ENCODE measurements at regions not wholly inside any gene's neighbourhood (a gene's known extent, or its start where the extent isn't known, plus 50 kb on each side); places are given as distances from the start of the nearest gene placed in this dataset.

GRCh38 chr3:29067007-29067406 lies 213.9 kb upstream of the RBMS3 start:
- DNase-seq: no peak

DNA sequence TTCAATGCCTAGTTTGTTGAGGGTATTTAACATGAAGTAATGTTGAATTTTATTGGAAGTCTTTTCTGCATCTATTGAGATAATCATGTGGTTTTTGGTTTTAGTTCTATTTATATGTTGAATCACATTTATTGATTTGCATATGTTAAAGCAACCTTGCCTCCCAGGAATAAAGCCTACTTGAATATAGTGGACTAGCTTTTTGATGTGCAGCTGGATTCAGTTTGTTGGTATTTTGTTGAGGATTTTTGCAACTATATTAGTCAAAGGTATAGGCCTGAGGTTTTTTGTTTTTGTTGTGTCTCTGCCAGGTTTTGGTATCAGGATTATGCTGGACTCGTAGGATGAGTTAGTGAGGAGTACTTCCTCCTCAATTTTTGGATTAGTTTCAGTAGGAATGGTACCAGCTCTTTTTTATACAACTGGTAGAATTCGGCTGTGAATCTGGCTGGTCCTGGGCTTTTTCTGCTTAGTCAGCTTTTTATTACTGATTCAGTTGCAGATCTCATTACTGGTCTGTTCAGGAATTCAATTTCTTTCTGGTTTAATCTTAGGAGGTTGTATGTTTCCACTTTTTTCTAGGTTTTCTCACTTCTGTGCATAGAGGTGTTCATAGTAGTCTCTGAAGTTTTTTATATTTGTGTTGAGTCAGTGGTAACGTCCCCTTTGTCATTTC lies 209.8 kb upstream of the RBMS3 start:
- DNase-seq: no peak

GRCh38 chr3:29072611-29073010 lies 208.3 kb upstream of the RBMS3 start:
- no peak for DNase-seq

- DNase-seq: no peak
These were observed 203.5 kb upstream of the RBMS3 start for GRCh38 chr3:29077356-29077755.

GRCh38 chr3:29079358-29079757 lies 201.5 kb upstream of the RBMS3 start:
- no peak for DNase-seq

DNA sequence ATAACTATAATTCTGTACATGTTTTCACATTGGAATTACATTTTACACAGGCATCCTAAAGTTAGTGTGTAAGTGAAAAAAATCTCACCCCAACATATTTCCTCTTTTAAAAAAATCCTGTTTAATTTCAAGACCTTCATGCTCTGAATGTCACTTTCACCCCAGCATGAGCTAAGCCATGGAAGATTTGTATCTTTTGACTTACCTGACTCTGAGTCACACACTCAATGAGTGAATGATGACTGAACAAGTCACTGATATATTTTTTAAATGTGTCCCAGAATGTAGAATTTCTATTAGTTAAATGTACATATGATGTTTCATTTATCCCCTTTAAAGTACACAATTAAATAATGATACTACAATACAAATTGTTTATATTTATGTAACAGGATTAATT lies 199.9 kb upstream of the RBMS3 start:
- no peak for DNase-seq

- no peak for DNase-seq
These were observed 197.8 kb upstream of the RBMS3 start for GRCh38 chr3:29083081-29083480.

DNA sequence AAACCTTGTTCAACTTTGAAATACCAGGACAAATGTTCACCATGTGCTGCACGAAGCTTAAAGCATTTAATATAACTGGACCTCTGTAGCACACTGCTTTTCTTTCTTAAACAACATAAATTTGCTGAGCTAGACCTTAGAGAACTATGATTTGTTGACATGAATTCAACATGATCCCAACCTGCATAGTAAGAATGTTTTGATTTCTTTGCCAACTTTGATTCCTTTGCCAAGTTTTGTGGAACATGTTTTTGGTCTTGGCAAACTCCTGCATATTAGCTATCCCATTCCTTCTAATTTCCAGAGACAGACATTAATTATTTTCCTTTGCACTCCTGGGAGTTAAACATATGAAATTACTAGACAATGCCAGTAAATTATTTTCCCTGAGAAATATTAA lies 197.2 kb upstream of the RBMS3 start:
- no peak for DNase-seq

DNA sequence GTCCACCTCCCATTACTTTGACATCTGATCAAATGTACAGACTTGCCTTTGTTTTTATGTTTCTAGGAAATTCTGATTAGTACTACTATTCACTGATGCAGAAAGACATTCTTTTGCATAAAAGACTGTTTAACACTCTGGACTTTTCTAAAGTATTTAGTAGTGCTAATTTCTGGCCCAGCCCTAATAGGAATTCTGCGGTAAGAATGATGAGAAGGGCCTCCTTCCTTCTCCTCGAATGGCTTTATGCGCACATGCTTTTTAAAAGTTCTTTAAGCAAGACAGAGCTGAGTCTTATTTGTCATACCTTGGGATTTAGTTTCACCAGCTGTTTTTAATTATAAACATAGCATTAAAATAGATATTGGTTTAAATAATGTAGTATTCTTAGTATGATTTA lies 192.3 kb upstream of the RBMS3 start:
- no peak for DNase-seq

DNA sequence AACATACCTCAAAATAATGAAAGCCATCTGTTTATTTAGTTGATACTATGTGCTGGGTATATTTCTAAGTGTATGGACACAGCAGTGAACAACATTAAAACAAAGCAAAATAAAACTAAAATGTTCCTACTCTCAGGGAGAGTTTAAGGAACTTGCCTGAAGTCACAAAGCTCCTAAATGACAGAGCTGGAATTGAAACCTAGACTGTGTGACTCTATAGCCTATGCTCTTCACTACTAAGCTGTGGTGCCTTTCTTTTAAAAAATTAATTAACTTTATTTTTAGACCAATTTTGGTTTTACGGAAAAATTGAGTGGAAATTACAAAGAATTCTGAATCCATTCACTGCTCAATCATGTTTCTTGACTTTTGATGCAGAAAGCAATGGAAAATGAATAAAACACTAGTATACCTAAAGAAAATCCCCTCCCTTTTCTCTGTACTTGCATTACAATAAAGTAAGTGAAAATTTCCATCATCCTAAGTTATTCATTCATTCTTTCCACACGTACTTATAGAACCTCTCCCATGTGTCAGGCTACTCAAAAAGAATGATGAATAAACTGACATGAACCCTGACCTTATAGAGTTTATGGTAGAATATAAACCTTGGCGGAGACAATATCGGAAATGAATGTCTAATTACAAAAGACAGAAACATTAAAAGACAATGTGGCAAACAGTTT lies 189.8 kb upstream of the RBMS3 start:
- DNase-seq: no peak

DNA sequence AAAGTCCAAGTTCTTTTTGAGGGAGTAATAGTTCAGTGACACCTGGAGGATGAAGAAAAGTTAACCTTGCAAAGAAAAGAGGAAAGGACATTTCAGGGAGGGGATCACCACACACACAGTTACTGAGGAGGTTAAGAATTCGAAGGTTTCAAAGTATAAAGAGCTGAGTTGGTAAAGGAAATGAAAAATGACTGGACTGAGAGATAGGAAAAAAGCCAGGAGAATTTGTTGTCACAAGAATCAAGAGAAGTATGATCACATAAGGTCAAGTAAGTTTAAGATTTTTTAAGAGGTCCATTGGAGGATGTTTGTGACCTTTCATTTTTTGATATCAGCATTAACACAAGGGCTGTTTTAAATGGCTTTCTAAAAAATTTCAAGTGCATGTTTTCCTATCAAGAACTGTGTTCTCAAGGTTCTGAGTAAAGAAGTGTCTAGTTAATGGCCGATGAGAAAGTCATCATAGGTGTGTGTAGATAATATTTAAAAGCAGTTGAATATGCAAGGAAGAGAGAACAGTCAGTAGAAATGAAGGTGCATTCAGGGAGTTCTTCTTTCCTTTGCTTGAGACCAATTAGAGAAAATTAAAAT lies 189.2 kb upstream of the RBMS3 start:
- DNase-seq: no peak

DNA sequence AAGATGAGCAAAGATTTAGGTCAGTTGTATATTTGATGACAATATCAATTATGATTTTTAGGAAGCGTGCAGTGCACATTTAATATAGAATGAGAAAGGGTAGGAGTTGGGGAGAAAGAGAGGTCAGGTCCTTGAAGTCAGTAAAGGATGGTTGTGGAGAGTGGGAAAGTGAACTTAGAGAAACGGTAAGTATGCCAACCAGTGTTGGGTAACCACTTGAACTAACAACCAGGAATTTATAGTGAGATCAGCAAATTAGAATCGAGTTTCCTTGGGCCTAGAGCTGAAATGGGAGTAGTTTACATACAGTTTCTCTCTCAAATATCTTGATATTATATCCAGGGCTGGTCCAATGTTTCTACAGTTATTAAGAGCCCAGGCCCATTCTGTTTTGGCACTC lies 188.5 kb upstream of the RBMS3 start:
- DNase-seq: no peak

DNA sequence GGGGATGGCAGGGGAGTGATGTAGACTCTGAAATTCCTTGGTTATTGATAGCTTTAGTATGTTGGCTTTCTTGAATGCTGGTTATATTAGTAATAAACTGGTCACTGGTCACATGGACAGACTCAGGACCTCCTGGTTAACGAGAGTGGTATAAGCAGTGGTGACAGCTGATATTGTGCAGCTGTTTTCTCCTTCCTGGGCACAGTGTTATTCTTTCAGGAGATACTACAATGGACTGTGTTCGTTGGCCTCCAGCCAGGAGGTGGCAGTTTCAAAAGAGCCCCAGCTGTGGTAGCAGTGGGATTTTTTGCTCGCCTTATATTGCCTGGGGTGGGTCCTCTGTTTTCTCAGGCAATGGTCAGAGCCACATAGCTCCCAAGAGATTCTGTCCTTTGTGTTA lies 181.6 kb upstream of the RBMS3 start:
- no peak for DNase-seq

DNA sequence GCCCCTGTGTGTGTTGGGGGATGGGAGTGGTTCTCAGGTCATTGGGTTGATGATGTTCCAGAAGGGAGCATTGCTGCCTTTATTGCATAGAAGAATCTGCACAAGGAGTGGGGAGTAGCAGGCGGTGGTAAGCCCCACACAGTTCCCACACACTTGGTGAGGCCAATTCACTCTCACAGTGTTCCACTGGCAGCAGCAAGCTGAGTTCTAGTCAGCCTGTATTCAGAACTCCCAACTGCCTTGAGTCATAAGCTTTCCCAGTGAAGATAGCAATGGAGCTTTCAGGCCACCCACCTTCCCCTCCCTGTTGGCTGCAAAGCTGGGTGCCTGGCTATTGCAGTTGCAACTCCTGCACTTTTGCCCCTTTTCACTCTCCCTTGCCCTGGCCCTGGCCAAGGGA lies 181.1 kb upstream of the RBMS3 start:
- no peak for DNase-seq

- DNase-seq: no peak
These were observed 180.6 kb upstream of the RBMS3 start for GRCh38 chr3:29100292-29100691.

GRCh38 chr3:29128001-29128400 lies 152.9 kb upstream of the RBMS3 start:
- no peak for DNase-seq

GRCh38 chr3:29137601-29138000 lies 143.3 kb upstream of the RBMS3 start:
- no peak for DNase-seq

GRCh38 chr3:29138171-29138570 lies 142.7 kb upstream of the RBMS3 start:
- no peak for DNase-seq

- DNase-seq: no peak
These were observed 140.2 kb upstream of the RBMS3 start for GRCh38 chr3:29140666-29141065.

- no peak for DNase-seq
These were observed 139.5 kb upstream of the RBMS3 start for GRCh38 chr3:29141197-29141917.

GRCh38 chr3:29141918-29142275 lies 139.0 kb upstream of the RBMS3 start:
- DNase-seq: no peak

DNA sequence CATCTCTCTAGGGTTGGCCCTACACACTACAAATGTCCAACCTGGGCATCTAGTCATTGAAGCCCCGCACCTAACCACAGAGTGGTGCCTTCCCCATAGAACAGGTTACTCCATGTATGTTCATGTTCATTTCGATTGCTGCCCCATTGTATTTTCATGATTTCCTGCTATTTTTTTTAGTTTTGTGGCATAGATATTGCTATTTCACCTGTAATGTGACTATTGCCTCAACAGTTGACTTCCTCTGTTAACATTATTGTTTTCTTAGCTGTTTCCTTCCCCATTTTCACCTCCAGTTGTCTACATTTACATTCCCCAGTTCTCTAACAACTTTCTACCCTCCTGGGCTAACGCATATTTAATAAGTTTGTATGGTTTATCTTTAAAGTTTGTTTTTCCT lies 137.7 kb upstream of the RBMS3 start:
- DNase-seq: no peak

- no peak for DNase-seq
These were observed 136.5 kb upstream of the RBMS3 start for GRCh38 chr3:29144361-29144760.

GRCh38 chr3:29144807-29145206 lies 136.1 kb upstream of the RBMS3 start:
- DNase-seq: no peak
